HepG2 (cell line): ENCODE measurements at regions not wholly inside any gene's neighbourhood (a gene's known extent, or its start where the extent isn't known, plus 50 kb on each side); places are given as distances from the start of the nearest gene placed in this dataset.

Source experiments
- ATAC-seq: fragments of 200-7000 bp; cut with Tn5 transposase; 3 replicates; pipeline ENCODE4 v1.9.1; 2020; ENCODE audit warnings: mild to moderate bottlenecking, moderate library complexity
- BruUV-seq: library from RNA; stranded (reverse); fragments of 400-500 nt; replicated peaks from 2 replicates; lab custom pipeline; 2021; lab: Mats Ljungman, UMichigan
- CTCF ChIA-PET: fragments of 300-600 bp; formaldehyde crosslinking; extraction: SDS; loops from one replicate; lab custom pipeline; 2021; ENCODE audit warnings: low total read pairs, inconsistent platforms, low intra/inter-chr PET ratio; lab: Yijun Ruan, JAX
- POLR2A ChIA-PET: fragments of 350-600 bp; sonication (Branson Sonifier 250); formaldehyde crosslinking; loops from one replicate; lab custom pipeline; 2020; ENCODE audit warnings: antibody characterized with exemption, inconsistent platforms; lab: Yijun Ruan, JAX
- DNase-seq: peaks from one replicate; pipeline ENCODE4 v3.0.0-alpha.2; 2015; ENCODE audit warnings: low spot score
- FAIRE-seq: peaks from 3 replicates; lab custom pipeline; 2011; peaks lifted over from hg19 to GRCh38; lab: Jason Lieb, UNC
- H2AFZ ChIP-seq: one replicate; pipeline ENCODE4 v1.6.1; 2011; ENCODE audit warnings: low read length, inconsistent platforms
- H3K27ac ChIP-seq: fragments of 300-600 bp; 3 replicates; pipeline ENCODE4 v1.8.0; 2011; ENCODE audit warnings: mixed run types, mild to moderate bottlenecking, mixed read lengths, low read length, inconsistent platforms; ENCODE audit not compliant: insufficient read depth; ENCODE audit errors: extremely low read length
- H3K27me3 ChIP-seq, 2 experiments: fragments of 200-600 bp in 1 of 2; 2 replicates in 1 of 2; 3 replicates in 1 of 2; pipeline versions ENCODE4 v1.6.0 to v1.8.0; 2011; ENCODE audit warnings: low read length in 2 of 2, mild to moderate bottlenecking in 2 of 2, moderate library complexity in 2 of 2, inconsistent platforms in 1 of 2; ENCODE audit not compliant: insufficient read depth in 2 of 2, control insufficient read depth in 1 of 2
- H3K36me3 ChIP-seq, 2 experiments: fragments of 200-600 bp in 1 of 2; replicated peaks in 1 of 2; 2 replicates in 1 of 2; 3 replicates in 1 of 2; pipeline versions ENCODE4 v1.5.1 to v1.8.0; 2011; ENCODE audit warnings: low read length in 2 of 2, inconsistent platforms in 1 of 2; ENCODE audit not compliant: insufficient read depth in 2 of 2, control insufficient read depth in 1 of 2
- H3K4me1 ChIP-seq: 2 replicates; pipeline ENCODE4 v1.5.1; 2012; ENCODE audit warnings: low read length, inconsistent platforms; ENCODE audit not compliant: insufficient read depth
- H3K4me2 ChIP-seq: 2 replicates; pipeline ENCODE4 v1.6.0; 2011; ENCODE audit warnings: low read depth, low read length, inconsistent platforms
- H3K4me3 ChIP-seq, 3 experiments: fragments of 200-600 bp in 1 of 3; sonication (generic), shearing (Covaris generic) in 1 of 3; replicated peaks in 1 of 3; 2 replicates each; pipeline ENCODE4 v1.5.1; 2011 to 2016; ENCODE audit warnings: low read length in 3 of 3, inconsistent platforms in 2 of 3, low read depth in 2 of 3, mild to moderate bottlenecking in 2 of 3, control low read depth in 1 of 3, mixed read lengths in 1 of 3; ENCODE audit not compliant: insufficient read depth in 1 of 3
- H3K79me2 ChIP-seq: one replicate; pipeline ENCODE4 v1.6.1; 2011; ENCODE audit warnings: low read length, inconsistent platforms; ENCODE audit not compliant: insufficient read depth
- H3K9ac ChIP-seq: 2 replicates; pipeline ENCODE4 v1.6.0; 2011; ENCODE audit warnings: mild to moderate bottlenecking, low read depth, low read length, inconsistent platforms; ENCODE audit not compliant: insufficient read depth
- H3K9me3 ChIP-seq: 2 replicates; pipeline ENCODE4 v1.5.1; 2012; ENCODE audit warnings: mild to moderate bottlenecking, low read length
- H4K20me1 ChIP-seq: 2 replicates; pipeline ENCODE4 v1.6.0; 2011; ENCODE audit warnings: inconsistent platforms, mild to moderate bottlenecking, low read length, moderate library complexity; ENCODE audit not compliant: insufficient read depth
- DMAP1 ChIP-seq: IDR thresholded peaks from 2 replicates; pipeline ENCODE4 v1.6.1; 2016
- HNRNPUL1 ChIP-seq: fragments of 200-400 bp; formaldehyde crosslinking; IDR thresholded peaks from 2 replicates; pipeline ENCODE4 v1.6.1; 2017; ENCODE audit warnings: low read depth, mild to moderate bottlenecking, low read length, moderate library complexity
- KLF12 ChIP-seq: sonication (generic); formaldehyde crosslinking; IDR thresholded peaks from 2 replicates; pipeline ENCODE4 v1.4.0; 2020; ENCODE audit warnings: missing genetic modification reagents, borderline replicate concordance
- LCORL ChIP-seq, 2 experiments: fragments of 450-650 bp in 1 of 2; sonication (generic) in 1 of 2; formaldehyde crosslinking in 1 of 2; IDR thresholded peaks; 2 replicates each; pipeline versions ENCODE4 v1.5.0 to v1.6.1; 2017 to 2020; ENCODE audit warnings: antibody characterized with exemption in 1 of 2, missing genetic modification reagents in 1 of 2
- MYC ChIP-seq: sonication (generic); formaldehyde crosslinking; IDR thresholded peaks from 2 replicates; pipeline ENCODE4 v1.9.0; 2021; ENCODE audit warnings: missing genetic modification reagents, borderline replicate concordance
- NFE2L2 ChIP-seq: fragments of 150-350 bp; IDR thresholded peaks from 2 replicates; pipeline ENCODE4 v1.6.1; 2014; ENCODE audit warnings: low read length
- NFKBIZ ChIP-seq: IDR thresholded peaks from 2 replicates; pipeline ENCODE4 v1.6.1; 2018; ENCODE audit warnings: missing genetic modification reagents, missing compliant biosample characterization
- NFYC ChIP-seq: IDR thresholded peaks from 2 replicates; pipeline ENCODE4 v1.6.1; 2016; ENCODE audit warnings: missing genetic modification reagents, missing compliant biosample characterization
- PPARG ChIP-seq: conservative IDR thresholded peaks from 2 replicates; pipeline ENCODE4 v1.6.1; 2016; ENCODE audit warnings: missing biosample characterization, missing genetic modification reagents
- TBX2 ChIP-seq: sonication (generic); formaldehyde crosslinking; IDR thresholded peaks from 2 replicates; pipeline ENCODE4 v1.5.0; 2020; ENCODE audit warnings: missing genetic modification reagents, mild to moderate bottlenecking, borderline replicate concordance
- ZNF615 ChIP-seq: sonication (generic); formaldehyde crosslinking; IDR thresholded peaks from 2 replicates; pipeline ENCODE4 v1.5.0; 2020; ENCODE audit warnings: mild to moderate bottlenecking, missing genetic modification reagents, borderline replicate concordance
- WGBS: methylation state at CpG from one replicate; pipeline ENCODE4 v1.1.6; 2017; ENCODE audit warnings: low lambda C conversion rate; 5-methylcytosine and 5-hydroxymethylcytosine counted together
- in situ Hi-C: cut with HindIII; loops from 2 replicates; pipeline ENCODE4 v1.10.0; 2017; ENCODE audit warnings: low pct_unique_long_range_greater_than_20kb; ENCODE audit not compliant: extremely low pct_ligation_motif_present
- intact Hi-C: fragments of 100-400 bp; cut with micrococcal nuclease; formaldehyde crosslinking; loops from one replicate; pipeline ENCODE4 v1.10.0; 2022; ENCODE audit not compliant: unreplicated experiment
- TF ChIP-seq, protein P1 (sequence below): sonication (generic); formaldehyde crosslinking; IDR thresholded peaks from 2 replicates; pipeline ENCODE4 v1.8.0; 2023; ENCODE audit warnings: mild to moderate bottlenecking, missing genetic modification reagents

DNA sequence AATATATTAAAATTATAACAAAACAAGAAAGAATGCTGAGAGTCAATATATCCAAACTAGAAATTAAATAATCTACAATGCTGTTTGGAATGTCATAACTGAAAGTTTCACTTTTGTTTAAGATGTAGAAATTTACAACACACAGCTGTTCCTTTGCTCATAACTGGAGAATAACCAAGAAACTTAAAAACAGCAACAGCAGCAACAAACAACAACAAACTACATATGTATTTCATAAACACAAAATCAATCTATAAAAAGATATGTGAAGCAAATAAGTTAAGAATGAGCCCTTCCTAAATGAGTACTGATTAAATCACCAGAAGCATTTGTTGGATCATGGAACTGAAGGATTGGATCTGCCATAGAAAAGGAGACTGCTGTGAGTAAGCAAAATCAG, 456.5 kb upstream of the ZNF804A start:
- POLR2A ChIA-PET = no interaction called here
- Histone ChIP-seq H3K4me2 (no peak overlapping the region), H3K9ac (no peak overlapping the region), H3K27ac (no peak overlapping the region), H3K79me2 (no peaks in the 10 kb centered on the region), H3K9me3 (peaks cover 12% of the 10 kb centered on the region), H3K4me1 (no peaks in the 10 kb centered on the region), H3K27me3 (no peaks in the 10 kb centered on the region), H4K20me1 (no peaks in the 10 kb centered on the region), H3K36me3 (no peaks in the 10 kb centered on the region)
- CTCF ChIA-PET = no interaction called here
- no peak for FAIRE-seq
- DNase-seq = no peak
- intact Hi-C loops (no loop called here), in situ Hi-C loops (no loop called here)
- TF ChIP-seq TBX2 (no peak), MYC (CRISPR knock-in tag) (no peak), ZNF615 (CRISPR knock-in tag) (no peak), PPARG (CRISPR knock-in tag) (no peak), KLF12 (no peak), NFKBIZ (no peak), NFYC (CRISPR knock-in tag) (no peak), DMAP1 (CRISPR knock-in tag) (no peak), NFE2L2 (no peak), HNRNPUL1 (no peak)
- TF ChIP-seq, all 625 proteins: peak for 0
- H3K4me3 ChIP-seq = no peak overlapping the region
- no peak overlapping the region for H2AFZ ChIP-seq
- BruUV-seq = no TSS peak
- ATAC-seq = no peak

DNA sequence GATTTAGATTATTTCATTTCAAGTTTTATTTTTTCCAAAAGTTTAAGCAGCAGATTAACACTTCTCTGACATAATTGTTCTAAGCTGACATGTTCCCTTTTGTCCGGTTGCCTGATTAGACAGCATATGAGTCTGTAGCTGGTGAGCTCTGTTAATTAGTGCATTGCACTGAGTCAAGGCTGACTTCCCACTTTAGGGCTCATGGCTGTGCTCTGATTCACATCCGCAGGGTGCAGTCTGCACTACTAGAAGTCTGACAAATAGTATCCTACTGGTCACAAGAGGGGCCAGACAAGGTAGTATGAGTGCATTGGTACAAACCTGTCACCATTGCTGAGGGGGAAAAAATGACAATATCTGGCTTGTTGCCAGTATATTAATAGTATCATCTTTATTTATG, 443.9 kb upstream of the ZNF804A start:
- Histone ChIP-seq H3K27me3 (no peaks in the 10 kb centered on the region; a peak in 1 of 5 replicates), H3K9me3 (no peaks in the 10 kb centered on the region; the same call in 1 of the 2 replicates), H4K20me1 (no peaks in the 10 kb centered on the region), H3K36me3 (no peaks in the 10 kb centered on the region), H2AFZ (no peak overlapping the region), H3K4me1 (no peaks in the 10 kb centered on the region), H3K9ac (no peak overlapping the region), H3K4me2 (no peak overlapping the region), H3K4me3 (no peak overlapping the region), H3K79me2 (no peaks in the 10 kb centered on the region), H3K27ac (no peak overlapping the region)
- FAIRE-seq (no peak), DNase-seq (no peak), ATAC-seq (no peak)
- in situ Hi-C loops (no loop called here), intact Hi-C loops (no loop called here)
- BruUV-seq = no TSS peak
- 4% methylated on average over 2 of the region's 2 CpGs for WGBS
- TF ChIP-seq, protein P1, sequence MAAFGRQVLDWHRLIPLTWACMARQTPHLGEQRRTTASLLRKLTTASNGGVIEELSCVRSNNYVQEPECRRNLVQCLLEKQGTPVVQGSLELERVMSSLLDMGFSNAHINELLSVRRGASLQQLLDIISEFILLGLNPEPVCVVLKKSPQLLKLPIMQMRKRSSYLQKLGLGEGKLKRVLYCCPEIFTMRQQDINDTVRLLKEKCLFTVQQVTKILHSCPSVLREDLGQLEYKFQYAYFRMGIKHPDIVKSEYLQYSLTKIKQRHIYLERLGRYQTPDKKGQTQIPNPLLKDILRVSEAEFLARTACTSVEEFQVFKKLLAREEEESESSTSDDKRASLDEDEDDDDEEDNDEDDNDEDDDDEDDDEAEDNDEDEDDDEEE (CRISPR knock-in tag) = no peak
- TF ChIP-seq LCORL (IDR thresholded peaks at IDR 0.05) (peak; percentile 29; the same call in 1 of the 2 replicates), LCORL (CRISPR knock-in tag; IDR thresholded peaks at IDR 0.05) (no peak)
- CTCF ChIA-PET = no interaction called here
- POLR2A ChIA-PET = no interaction called here
